Tibial nerve (tissue), 4 donors: ENCODE measurements at regions not wholly inside any gene's neighbourhood (a gene's known extent, or its start where the extent isn't known, plus 50 kb on each side); places are given as distances from the start of the nearest gene placed in this dataset.

Source experiments
- EP300 ChIP-seq, 2 donors: sonication (generic); formaldehyde crosslinking; IDR thresholded peaks; one replicate each; pipeline ENCODE4 v1.6.1; 2017; ENCODE audit warnings: antibody characterized with exemption in 2 of 2, mild to moderate bottlenecking in 1 of 2
- TF ChIP-seq, protein P1 (sequence below), 5 experiments: fragments of 200-600 bp in 3 of 5; fragments of 450-650 bp in 2 of 5; sonication (generic) in 3 of 5; IDR thresholded peaks; one replicate each; pipeline ENCODE4 v1.5.1; 2016 to 2019; ENCODE audit warnings: antibody characterized with exemption in 5 of 5, mild to moderate bottlenecking in 3 of 5, moderate library complexity in 2 of 5

GRCh38 chr13:50712881-50713280 is 130.6 kb downstream of the DLEU7 start:
- TF ChIP-seq EP300 (IDR thresholded peaks at IDR 0.05) = no peak
- TF ChIP-seq, protein P1, sequence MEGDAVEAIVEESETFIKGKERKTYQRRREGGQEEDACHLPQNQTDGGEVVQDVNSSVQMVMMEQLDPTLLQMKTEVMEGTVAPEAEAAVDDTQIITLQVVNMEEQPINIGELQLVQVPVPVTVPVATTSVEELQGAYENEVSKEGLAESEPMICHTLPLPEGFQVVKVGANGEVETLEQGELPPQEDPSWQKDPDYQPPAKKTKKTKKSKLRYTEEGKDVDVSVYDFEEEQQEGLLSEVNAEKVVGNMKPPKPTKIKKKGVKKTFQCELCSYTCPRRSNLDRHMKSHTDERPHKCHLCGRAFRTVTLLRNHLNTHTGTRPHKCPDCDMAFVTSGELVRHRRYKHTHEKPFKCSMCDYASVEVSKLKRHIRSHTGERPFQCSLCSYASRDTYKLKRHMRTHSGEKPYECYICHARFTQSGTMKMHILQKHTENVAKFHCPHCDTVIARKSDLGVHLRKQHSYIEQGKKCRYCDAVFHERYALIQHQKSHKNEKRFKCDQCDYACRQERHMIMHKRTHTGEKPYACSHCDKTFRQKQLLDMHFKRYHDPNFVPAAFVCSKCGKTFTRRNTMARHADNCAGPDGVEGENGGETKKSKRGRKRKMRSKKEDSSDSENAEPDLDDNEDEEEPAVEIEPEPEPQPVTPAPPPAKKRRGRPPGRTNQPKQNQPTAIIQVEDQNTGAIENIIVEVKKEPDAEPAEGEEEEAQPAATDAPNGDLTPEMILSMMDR (IDR thresholded peaks at IDR 0.05) = no peak
